Suprapubic skin (tissue), 4 donors: ENCODE measurements at regions not wholly inside any gene's neighbourhood (a gene's known extent, or its start where the extent isn't known, plus 50 kb on each side); places are given as distances from the start of the nearest gene placed in this dataset.

Source experiments
- DNase-seq, 2 donors: peaks; one replicate each; pipeline ENCODE4 v3.0.0-alpha.2; 2019; ENCODE audit warnings: low spot score in 2 of 2
- H3K27ac ChIP-seq: fragments of 200-600 bp; sonication (generic); one replicate; pipeline ENCODE4 v1.5.1; 2019
- H3K27me3 ChIP-seq: fragments of 200-600 bp; sonication (generic); one replicate; pipeline ENCODE4 v1.5.1; 2019
- H3K36me3 ChIP-seq: fragments of 200-600 bp; sonication (generic); one replicate; pipeline ENCODE4 v1.5.1; 2019
- H3K4me1 ChIP-seq: fragments of 200-600 bp; sonication (generic); one replicate; pipeline ENCODE4 v1.5.1; 2019
- H3K4me3 ChIP-seq: fragments of 200-600 bp; sonication (generic); one replicate; pipeline ENCODE4 v1.5.1; 2019; ENCODE audit warnings: mild to moderate bottlenecking
- H3K9me3 ChIP-seq: fragments of 200-600 bp; sonication (generic); one replicate; pipeline ENCODE4 v1.5.1; 2019
- EP300 ChIP-seq: sonication (generic); formaldehyde crosslinking; IDR thresholded peaks from one replicate; pipeline ENCODE4 v1.6.1; 2017; ENCODE audit warnings: antibody characterized with exemption
- POLR2A ChIP-seq, 2 donors: fragments of 450-650 bp; IDR thresholded peaks; one replicate each; pipeline ENCODE4 v1.6.1; 2017; ENCODE audit warnings: antibody characterized with exemption in 2 of 2, mild to moderate bottlenecking in 2 of 2, moderate library complexity in 2 of 2
- POLR2AphosphoS5 ChIP-seq, 3 donors: sonication (generic); formaldehyde crosslinking; IDR thresholded peaks; one replicate each; pipeline ENCODE4 v1.6.1; 2017; ENCODE audit warnings: antibody characterized with exemption in 3 of 3
- WGBS: methylation state at CpG from one replicate; pipeline ENCODE4 v1.1.5; 2018; 5-methylcytosine and 5-hydroxymethylcytosine counted together
- TF ChIP-seq, protein P1 (sequence below), 2 donors: fragments of 200-600 bp in 1 of 2; fragments of 450-650 bp in 1 of 2; sonication (generic) in 1 of 2; IDR thresholded peaks; one replicate each; pipeline ENCODE4 v1.5.1; 2016 to 2019; ENCODE audit warnings: antibody characterized with exemption in 2 of 2, mild to moderate bottlenecking in 1 of 2, moderate library complexity in 1 of 2

DNA sequence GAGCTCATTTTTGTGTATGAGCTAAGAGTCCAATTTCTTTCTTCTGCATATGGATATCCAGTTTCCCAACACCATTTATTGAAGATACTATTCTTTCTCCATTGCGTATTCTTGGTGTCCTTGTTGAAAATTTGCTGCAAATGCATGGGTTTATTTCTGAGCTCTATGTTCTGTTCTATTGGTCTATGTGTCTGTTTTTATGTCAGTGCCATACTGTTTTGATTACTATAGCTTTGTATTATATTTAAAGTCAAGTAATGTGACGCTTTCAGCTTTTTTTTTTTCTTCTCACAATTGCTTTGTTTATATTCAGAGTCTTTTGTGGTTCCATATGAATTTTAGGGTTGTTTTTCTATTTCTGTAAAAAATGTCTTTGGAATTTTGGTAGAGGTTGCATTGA lies 247.1 kb upstream of the TBX3 start:
- H3K4me3 ChIP-seq, result no peak overlapping the region
- DNase-seq, result no peak
- H3K9me3 ChIP-seq, result no peaks in the 10 kb centered on the region
- no peak for TF ChIP-seq EP300
- TF ChIP-seq, protein P1, sequence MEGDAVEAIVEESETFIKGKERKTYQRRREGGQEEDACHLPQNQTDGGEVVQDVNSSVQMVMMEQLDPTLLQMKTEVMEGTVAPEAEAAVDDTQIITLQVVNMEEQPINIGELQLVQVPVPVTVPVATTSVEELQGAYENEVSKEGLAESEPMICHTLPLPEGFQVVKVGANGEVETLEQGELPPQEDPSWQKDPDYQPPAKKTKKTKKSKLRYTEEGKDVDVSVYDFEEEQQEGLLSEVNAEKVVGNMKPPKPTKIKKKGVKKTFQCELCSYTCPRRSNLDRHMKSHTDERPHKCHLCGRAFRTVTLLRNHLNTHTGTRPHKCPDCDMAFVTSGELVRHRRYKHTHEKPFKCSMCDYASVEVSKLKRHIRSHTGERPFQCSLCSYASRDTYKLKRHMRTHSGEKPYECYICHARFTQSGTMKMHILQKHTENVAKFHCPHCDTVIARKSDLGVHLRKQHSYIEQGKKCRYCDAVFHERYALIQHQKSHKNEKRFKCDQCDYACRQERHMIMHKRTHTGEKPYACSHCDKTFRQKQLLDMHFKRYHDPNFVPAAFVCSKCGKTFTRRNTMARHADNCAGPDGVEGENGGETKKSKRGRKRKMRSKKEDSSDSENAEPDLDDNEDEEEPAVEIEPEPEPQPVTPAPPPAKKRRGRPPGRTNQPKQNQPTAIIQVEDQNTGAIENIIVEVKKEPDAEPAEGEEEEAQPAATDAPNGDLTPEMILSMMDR (IDR thresholded peaks at IDR 0.05), result no peak
- TF ChIP-seq POLR2AphosphoS5 (IDR thresholded peaks at IDR 0.05), result no peak
- H3K27me3 ChIP-seq, result no peaks in the 10 kb centered on the region
- 84% methylated on average over 2 of the region's 2 CpGs for WGBS
- no peaks in the 10 kb centered on the region for H3K36me3 ChIP-seq
- no peaks in the 10 kb centered on the region for H3K4me1 ChIP-seq
- H3K27ac ChIP-seq, result no peak overlapping the region

DNA sequence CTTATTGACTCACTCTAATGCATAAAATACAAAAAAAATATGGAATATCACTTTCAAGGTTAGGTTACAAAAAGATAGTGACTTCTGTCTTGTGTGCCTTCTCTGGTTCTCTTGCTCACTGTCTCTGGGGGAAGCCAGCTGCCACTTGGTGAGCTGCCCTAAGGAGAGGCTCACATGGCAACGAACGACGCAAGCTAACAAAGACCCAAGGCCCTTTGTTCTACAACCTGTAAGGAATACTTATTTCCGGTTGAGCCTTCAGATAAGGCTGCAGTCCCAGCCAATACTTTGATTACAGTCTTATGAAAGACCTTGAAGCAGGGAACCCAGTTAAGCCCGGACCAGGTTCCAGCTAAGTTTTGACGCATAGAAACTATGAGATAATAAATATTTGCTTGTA lies 242.4 kb upstream of the TBX3 start:
- H3K27ac ChIP-seq, result no peak overlapping the region
- DNase-seq, result no peak
- H3K36me3 ChIP-seq, result no peaks in the 10 kb centered on the region
- no peaks in the 10 kb centered on the region for H3K27me3 ChIP-seq
- H3K4me3 ChIP-seq, result no peak overlapping the region
- no peaks in the 10 kb centered on the region for H3K9me3 ChIP-seq
- TF ChIP-seq, protein P1 (IDR thresholded peaks at IDR 0.05), result no peak
- TF ChIP-seq POLR2A (IDR thresholded peaks at IDR 0.05) (no peak), POLR2AphosphoS5 (IDR thresholded peaks at IDR 0.05) (no peak), EP300 (no peak)
- H3K4me1 ChIP-seq, result no peaks in the 10 kb centered on the region
- WGBS, result 91% methylated on average over 6 of the region's 6 CpGs

DNA sequence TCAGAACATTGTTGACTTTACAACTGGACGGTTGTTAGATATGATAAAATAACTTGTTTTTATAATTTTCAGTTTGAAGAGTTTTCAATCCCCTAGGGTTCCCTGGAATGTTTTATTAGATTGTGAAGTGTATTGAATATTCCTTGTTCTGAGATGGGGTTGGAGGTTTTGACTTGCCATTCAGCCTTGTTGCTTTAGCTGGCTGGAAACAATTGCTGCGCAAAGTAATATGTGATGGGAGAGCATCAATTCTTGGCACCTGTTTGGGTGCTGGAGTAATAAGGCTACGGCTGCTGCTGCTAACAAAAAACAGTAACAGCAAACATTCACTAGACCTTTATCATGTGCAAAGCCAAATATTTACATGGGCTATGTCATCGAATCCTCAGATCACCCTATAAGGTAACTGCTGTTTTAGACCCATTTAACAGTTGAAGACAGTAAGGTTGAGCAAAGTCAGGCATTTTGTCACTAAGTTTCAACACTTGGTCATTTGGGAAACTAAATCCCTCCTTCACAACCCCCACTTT lies 241.0 kb upstream of the TBX3 start:
- Histone ChIP-seq H3K27ac (no peak overlapping the region), H3K4me1 (no peaks in the 10 kb centered on the region), H3K9me3 (no peaks in the 10 kb centered on the region), H3K36me3 (no peaks in the 10 kb centered on the region), H3K4me3 (no peak overlapping the region), H3K27me3 (no peaks in the 10 kb centered on the region)
- 70% methylated on average over 4 of the region's 4 CpGs for WGBS
- no peak for TF ChIP-seq POLR2A (IDR thresholded peaks at IDR 0.05)
- no peak for TF ChIP-seq EP300
- DNase-seq, result no peak

DNA sequence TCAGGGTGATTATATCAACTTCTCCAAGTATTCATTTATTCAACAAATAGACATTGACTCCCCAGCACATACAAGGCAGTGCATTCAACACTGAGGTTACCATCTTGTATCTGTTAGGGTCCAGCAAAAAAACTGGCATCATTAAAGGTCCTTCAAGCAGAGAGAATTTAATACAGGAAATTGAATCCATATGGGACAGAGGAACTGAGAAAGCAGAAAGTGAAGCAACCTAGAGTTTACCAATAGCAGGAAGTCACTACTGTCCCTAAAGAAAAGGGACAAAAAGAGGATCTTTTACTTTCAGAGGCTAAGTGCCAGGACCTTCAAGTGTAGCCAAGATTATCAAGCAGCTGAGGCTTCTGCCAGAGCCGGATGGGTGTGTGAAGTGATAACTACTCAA lies 237.8 kb upstream of the TBX3 start:
- no peak for TF ChIP-seq EP300
- TF ChIP-seq POLR2AphosphoS5 (IDR thresholded peaks at IDR 0.05), result no peak
- TF ChIP-seq, protein P1 (IDR thresholded peaks at IDR 0.05), result no peak
- TF ChIP-seq POLR2A (IDR thresholded peaks at IDR 0.05), result no peak

DNA sequence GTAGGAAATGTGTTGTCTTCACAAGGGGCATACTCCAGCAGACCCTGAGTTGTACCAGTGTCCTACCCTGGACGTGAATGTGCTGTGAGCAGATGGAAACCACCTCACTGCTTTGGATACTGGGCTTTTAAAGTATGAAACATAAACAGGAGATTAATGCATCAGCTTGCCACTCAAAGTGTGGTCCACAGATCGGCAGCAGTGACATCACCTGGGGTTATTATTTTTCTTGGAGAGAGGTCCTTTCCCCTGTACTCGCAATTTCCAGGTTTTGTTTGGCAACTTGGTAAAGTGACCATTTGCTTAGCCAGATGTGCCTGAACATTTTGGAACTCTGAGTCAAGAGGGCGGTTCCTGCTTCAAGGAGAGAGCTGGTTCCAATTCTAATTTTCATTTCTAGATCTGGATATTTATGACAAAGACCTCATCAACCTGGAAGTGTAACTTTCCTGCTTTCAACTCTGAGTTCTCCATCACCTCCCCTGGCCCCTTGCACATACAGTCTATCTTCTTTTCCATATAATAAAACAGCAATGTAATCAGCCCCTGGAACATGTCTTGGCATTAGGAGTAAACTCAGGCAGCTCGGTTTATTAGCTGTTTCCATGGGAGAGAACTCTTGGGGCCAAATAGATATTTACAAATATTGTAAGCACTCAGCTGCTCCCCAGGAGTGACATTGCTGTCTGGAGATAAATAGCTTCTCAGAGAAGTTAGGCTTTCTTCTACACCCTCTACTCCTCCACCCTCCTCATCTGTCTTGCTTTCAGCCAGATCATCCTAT lies 237.0 kb upstream of the TBX3 start:
- no peak for TF ChIP-seq EP300
- TF ChIP-seq, protein P1 (IDR thresholded peaks at IDR 0.05), result no peak
- no peak for TF ChIP-seq POLR2AphosphoS5 (IDR thresholded peaks at IDR 0.05)
- TF ChIP-seq POLR2A (IDR thresholded peaks at IDR 0.05), result no peak
- no peak for DNase-seq
- Histone ChIP-seq H3K9me3 (no peaks in the 10 kb centered on the region), H3K27me3 (no peaks in the 10 kb centered on the region), H3K4me3 (no peak overlapping the region), H3K36me3 (no peaks in the 10 kb centered on the region), H3K4me1 (no peaks in the 10 kb centered on the region), H3K27ac (no peak overlapping the region)
- WGBS, result 27% methylated on average over 5 of the region's 5 CpGs

More for the DNA sequence above, 237.8 kb upstream of the TBX3 start:
- Histone ChIP-seq H3K27me3 (no peaks in the 10 kb centered on the region), H3K4me1 (no peaks in the 10 kb centered on the region), H3K36me3 (no peaks in the 10 kb centered on the region), H3K27ac (no peak overlapping the region), H3K9me3 (no peaks in the 10 kb centered on the region), H3K4me3 (no peak overlapping the region)
- 20% methylated on average over 1 of the region's 1 CpG for WGBS
- no peak for DNase-seq
